ENCODE measurements at regions not wholly inside any gene's neighbourhood (a gene's known extent, or its start where the extent isn't known, plus 50 kb on each side); places are given as distances from the start of the nearest gene placed in this dataset.

DNA sequence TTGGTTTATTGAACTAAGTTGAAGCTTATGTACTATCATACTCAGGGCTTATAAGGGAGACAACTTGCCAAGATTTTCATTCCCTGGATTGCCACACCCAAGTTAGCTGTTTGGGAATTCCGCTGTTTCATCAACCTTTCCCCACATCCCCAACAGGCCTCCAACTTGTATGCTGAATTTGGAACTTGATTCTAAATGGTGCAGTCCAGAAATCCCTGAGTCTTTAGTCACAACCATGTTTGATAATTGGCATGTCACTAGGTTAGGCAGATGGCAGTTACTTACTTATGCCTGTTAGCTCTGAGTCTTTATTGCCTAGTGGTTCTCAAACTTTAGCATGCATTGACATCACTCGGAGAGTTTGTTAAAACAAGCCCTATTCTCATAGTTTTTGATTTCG is 135.4 kb upstream of the PRPS1L1 start:
- peak; percentile 23 for DNase-seq (ENCODE audit: low read depth)
- H3K4me3 ChIP-seq (replicated peaks; ENCODE audit: low read depth, low read length) = no peak overlapping the region
- TF ChIP-seq, protein P1, sequence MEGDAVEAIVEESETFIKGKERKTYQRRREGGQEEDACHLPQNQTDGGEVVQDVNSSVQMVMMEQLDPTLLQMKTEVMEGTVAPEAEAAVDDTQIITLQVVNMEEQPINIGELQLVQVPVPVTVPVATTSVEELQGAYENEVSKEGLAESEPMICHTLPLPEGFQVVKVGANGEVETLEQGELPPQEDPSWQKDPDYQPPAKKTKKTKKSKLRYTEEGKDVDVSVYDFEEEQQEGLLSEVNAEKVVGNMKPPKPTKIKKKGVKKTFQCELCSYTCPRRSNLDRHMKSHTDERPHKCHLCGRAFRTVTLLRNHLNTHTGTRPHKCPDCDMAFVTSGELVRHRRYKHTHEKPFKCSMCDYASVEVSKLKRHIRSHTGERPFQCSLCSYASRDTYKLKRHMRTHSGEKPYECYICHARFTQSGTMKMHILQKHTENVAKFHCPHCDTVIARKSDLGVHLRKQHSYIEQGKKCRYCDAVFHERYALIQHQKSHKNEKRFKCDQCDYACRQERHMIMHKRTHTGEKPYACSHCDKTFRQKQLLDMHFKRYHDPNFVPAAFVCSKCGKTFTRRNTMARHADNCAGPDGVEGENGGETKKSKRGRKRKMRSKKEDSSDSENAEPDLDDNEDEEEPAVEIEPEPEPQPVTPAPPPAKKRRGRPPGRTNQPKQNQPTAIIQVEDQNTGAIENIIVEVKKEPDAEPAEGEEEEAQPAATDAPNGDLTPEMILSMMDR (IDR thresholded peaks at IDR 0.05; ENCODE audit: low read length, missing control alignments) = no peak

DNA sequence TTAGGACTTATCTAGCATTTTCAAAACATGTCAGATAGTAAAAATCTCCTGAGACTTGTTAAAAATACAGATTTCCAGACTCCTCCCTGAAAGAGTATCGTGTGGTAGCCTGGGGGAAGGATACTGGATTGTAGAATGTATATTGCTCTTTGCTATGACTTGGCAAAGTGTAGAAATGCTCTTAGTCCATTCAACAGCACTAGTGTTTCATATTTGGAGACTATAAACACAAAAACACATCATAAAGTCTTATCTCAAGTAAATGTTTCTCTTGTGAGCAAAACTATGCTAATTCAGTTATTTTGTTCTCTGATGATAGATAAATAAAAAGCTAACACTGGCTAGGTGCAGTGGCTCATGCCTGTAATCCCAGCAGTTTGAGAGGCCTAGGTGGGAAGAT is 137.5 kb upstream of the PRPS1L1 start:
- peak; percentile 16 for DNase-seq (ENCODE audit: low read depth)
- TF ChIP-seq, protein P1 (IDR thresholded peaks at IDR 0.05; ENCODE audit: low read length, missing control alignments) = no peak
- H3K4me3 ChIP-seq (replicated peaks; ENCODE audit: low read depth, low read length) = no peak overlapping the region

DNA sequence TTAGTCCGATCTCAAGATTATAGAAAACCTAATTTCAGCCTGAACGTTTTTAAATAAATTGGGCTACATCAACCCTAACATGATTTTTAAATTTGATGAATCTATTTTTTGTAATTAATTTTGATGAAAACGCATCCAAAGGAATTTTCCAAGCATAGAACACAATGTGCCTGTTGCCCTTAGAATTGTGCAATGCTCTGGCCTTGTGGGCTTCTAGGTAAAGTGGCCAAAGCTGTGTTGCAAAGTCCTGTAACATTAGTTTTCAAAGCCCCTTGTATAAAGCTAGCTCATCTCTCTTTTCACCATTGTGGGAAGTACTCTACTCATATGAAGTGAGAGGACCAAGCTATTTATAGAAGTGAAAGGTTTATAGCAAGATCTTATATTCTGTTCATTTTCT is 138.4 kb upstream of the PRPS1L1 start:
- no peak overlapping the region for H3K4me3 ChIP-seq (replicated peaks; ENCODE audit: low read depth, low read length)
- TF ChIP-seq, protein P1 (IDR thresholded peaks at IDR 0.05; ENCODE audit: low read length, missing control alignments) = no peak
- peak; percentile 11 for DNase-seq (ENCODE audit: low read depth)

DNA sequence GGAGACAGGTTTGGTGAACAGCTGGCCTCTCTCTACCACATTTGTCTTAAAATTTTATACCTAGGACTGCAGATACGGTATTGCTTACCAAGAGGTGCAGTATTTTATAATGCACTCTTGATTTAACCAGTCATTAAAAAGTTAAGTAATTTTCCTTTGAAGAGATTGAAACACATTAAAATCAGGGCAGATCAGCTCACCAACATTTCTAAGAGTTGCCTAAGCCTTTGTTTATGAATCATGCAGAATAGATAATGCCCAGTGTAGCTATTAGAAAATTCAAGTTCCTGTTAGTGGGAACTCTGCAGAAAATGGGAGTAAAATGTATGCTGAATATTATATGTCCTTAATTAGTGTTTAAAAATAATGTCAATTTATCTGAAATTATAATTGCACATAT is 140.2 kb upstream of the PRPS1L1 start:
- peak; percentile 13 for DNase-seq (ENCODE audit: low read depth)
- no peak overlapping the region for H3K4me3 ChIP-seq (replicated peaks; ENCODE audit: low read depth, low read length)
- TF ChIP-seq, protein P1 (IDR thresholded peaks at IDR 0.05; ENCODE audit: low read length, missing control alignments) = no peak

DNA sequence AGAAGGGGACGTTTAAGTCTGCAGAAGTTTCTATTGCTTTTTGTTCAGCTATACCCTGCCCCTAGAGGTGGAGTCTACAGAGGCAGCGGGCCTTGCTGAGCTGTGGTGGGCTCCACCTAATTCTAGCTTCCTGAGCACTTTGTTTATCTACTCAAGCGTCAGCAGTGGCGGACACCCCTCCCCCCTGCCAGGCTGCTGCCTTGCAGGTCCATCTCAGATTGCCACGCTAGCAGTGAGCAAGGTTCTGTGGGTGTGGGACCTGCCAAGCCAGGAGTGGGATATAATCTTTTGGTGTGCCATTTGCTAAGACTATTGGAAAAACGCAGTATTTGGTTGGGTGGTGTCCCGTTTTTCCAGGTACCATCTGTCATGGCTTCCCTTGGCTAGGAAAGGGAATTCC is 147.3 kb upstream of the PRPS1L1 start:
- no peak overlapping the region for H3K4me3 ChIP-seq (replicated peaks; ENCODE audit: low read depth, low read length)
- TF ChIP-seq, protein P1 (IDR thresholded peaks at IDR 0.05; ENCODE audit: low read length, missing control alignments) = no peak
- DNase-seq (ENCODE audit: low read depth) = no peak

DNA sequence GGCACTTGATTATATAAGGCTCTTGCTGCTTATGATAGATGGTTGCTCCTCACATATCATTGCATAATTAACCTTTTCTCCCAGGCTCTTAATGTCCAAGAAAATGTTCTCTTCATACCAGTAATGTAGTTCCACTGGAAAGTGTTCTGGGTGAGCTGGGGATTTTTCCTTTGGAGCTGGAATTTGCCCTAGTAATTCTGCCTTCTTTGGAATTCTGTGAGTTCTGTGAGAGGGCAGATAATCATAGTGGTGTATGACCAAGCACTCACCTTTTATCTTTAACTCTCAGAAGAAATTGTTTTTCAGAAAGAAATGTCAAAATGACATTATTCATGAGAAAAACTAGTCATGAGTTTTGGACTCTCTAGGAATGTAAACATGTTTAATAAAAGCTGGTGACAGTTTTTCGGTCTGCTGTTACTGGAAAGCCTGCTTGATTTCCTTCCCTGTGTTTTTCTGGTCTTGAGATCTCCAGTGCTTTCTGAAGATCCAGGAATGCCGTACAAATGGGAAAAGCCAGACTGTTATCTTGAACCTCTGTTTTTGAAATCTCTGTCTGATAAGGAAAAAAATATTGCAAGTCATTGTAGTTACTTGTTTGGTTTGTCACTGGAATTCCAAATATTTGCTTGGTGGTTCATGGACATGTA is 148.3 kb upstream of the PRPS1L1 start:
- TF ChIP-seq, protein P1 (IDR thresholded peaks at IDR 0.05; ENCODE audit: low read length, missing control alignments) = no peak
- H3K4me3 ChIP-seq (replicated peaks; ENCODE audit: low read depth, low read length) = no peak overlapping the region
- DNase-seq (ENCODE audit: low read depth) = peak; percentile 38
